HepG2 (cell line): ENCODE measurements at regions not wholly inside any gene's neighbourhood (a gene's known extent, or its start where the extent isn't known, plus 50 kb on each side); places are given as distances from the start of the nearest gene placed in this dataset.

ENCODE experiments used
- ATAC-seq: fragments of 200-7000 bp; cut with Tn5 transposase; 3 replicates; pipeline ENCODE4 v1.9.1; 2020; ENCODE audit warnings: mild to moderate bottlenecking, moderate library complexity
- BruUV-seq: library from RNA; stranded (reverse); fragments of 400-500 nt; replicated peaks from 2 replicates; lab custom pipeline; 2021; lab: Mats Ljungman, UMichigan
- CTCF ChIA-PET: fragments of 300-600 bp; formaldehyde crosslinking; extraction: SDS; loops from one replicate; lab custom pipeline; 2021; ENCODE audit warnings: low total read pairs, inconsistent platforms, low intra/inter-chr PET ratio; lab: Yijun Ruan, JAX
- POLR2A ChIA-PET: fragments of 350-600 bp; sonication (Branson Sonifier 250); formaldehyde crosslinking; loops from one replicate; lab custom pipeline; 2020; ENCODE audit warnings: antibody characterized with exemption, inconsistent platforms; lab: Yijun Ruan, JAX
- DNase-seq: peaks from one replicate; pipeline ENCODE4 v3.0.0-alpha.2; 2015; ENCODE audit warnings: low spot score
- FAIRE-seq: peaks from 3 replicates; lab custom pipeline; 2011; peaks lifted over from hg19 to GRCh38; lab: Jason Lieb, UNC
- H2AFZ ChIP-seq: one replicate; pipeline ENCODE4 v1.6.1; 2011; ENCODE audit warnings: low read length, inconsistent platforms
- H3K27ac ChIP-seq: fragments of 300-600 bp; 3 replicates; pipeline ENCODE4 v1.8.0; 2011; ENCODE audit warnings: mixed run types, mild to moderate bottlenecking, mixed read lengths, low read length, inconsistent platforms; ENCODE audit not compliant: insufficient read depth; ENCODE audit errors: extremely low read length
- H3K27me3 ChIP-seq, 2 experiments: fragments of 200-600 bp in 1 of 2; 2 replicates in 1 of 2; 3 replicates in 1 of 2; pipeline versions ENCODE4 v1.6.0 to v1.8.0; 2011; ENCODE audit warnings: low read length in 2 of 2, mild to moderate bottlenecking in 2 of 2, moderate library complexity in 2 of 2, inconsistent platforms in 1 of 2; ENCODE audit not compliant: insufficient read depth in 2 of 2, control insufficient read depth in 1 of 2
- H3K36me3 ChIP-seq, 2 experiments: fragments of 200-600 bp in 1 of 2; replicated peaks in 1 of 2; 2 replicates in 1 of 2; 3 replicates in 1 of 2; pipeline versions ENCODE4 v1.5.1 to v1.8.0; 2011; ENCODE audit warnings: low read length in 2 of 2, inconsistent platforms in 1 of 2; ENCODE audit not compliant: insufficient read depth in 2 of 2, control insufficient read depth in 1 of 2
- H3K4me1 ChIP-seq: 2 replicates; pipeline ENCODE4 v1.5.1; 2012; ENCODE audit warnings: low read length, inconsistent platforms; ENCODE audit not compliant: insufficient read depth
- H3K4me2 ChIP-seq: 2 replicates; pipeline ENCODE4 v1.6.0; 2011; ENCODE audit warnings: low read depth, low read length, inconsistent platforms
- H3K4me3 ChIP-seq, 3 experiments: fragments of 200-600 bp in 1 of 3; sonication (generic), shearing (Covaris generic) in 1 of 3; replicated peaks in 1 of 3; 2 replicates each; pipeline ENCODE4 v1.5.1; 2011 to 2016; ENCODE audit warnings: low read length in 3 of 3, inconsistent platforms in 2 of 3, low read depth in 2 of 3, mild to moderate bottlenecking in 2 of 3, control low read depth in 1 of 3, mixed read lengths in 1 of 3; ENCODE audit not compliant: insufficient read depth in 1 of 3
- H3K79me2 ChIP-seq: one replicate; pipeline ENCODE4 v1.6.1; 2011; ENCODE audit warnings: low read length, inconsistent platforms; ENCODE audit not compliant: insufficient read depth
- H3K9ac ChIP-seq: 2 replicates; pipeline ENCODE4 v1.6.0; 2011; ENCODE audit warnings: mild to moderate bottlenecking, low read depth, low read length, inconsistent platforms; ENCODE audit not compliant: insufficient read depth
- H3K9me3 ChIP-seq: 2 replicates; pipeline ENCODE4 v1.5.1; 2012; ENCODE audit warnings: mild to moderate bottlenecking, low read length
- H4K20me1 ChIP-seq: 2 replicates; pipeline ENCODE4 v1.6.0; 2011; ENCODE audit warnings: inconsistent platforms, mild to moderate bottlenecking, low read length, moderate library complexity; ENCODE audit not compliant: insufficient read depth
- ZNF468 ChIP-seq: sonication (generic); formaldehyde crosslinking; IDR thresholded peaks from 2 replicates; pipeline ENCODE4 v1.8.0; 2022; ENCODE audit warnings: mild to moderate bottlenecking, moderate library complexity, missing genetic modification reagents
- WGBS: methylation state at CpG from one replicate; pipeline ENCODE4 v1.1.6; 2017; ENCODE audit warnings: low lambda C conversion rate; 5-methylcytosine and 5-hydroxymethylcytosine counted together
- in situ Hi-C: cut with HindIII; loops from 2 replicates; pipeline ENCODE4 v1.10.0; 2017; ENCODE audit warnings: low pct_unique_long_range_greater_than_20kb; ENCODE audit not compliant: extremely low pct_ligation_motif_present
- intact Hi-C: fragments of 100-400 bp; cut with micrococcal nuclease; formaldehyde crosslinking; loops from one replicate; pipeline ENCODE4 v1.10.0; 2022; ENCODE audit not compliant: unreplicated experiment
- TF ChIP-seq, protein P1 (sequence below): sonication (generic); formaldehyde crosslinking; IDR thresholded peaks from 2 replicates; pipeline ENCODE4 v1.4.0; 2020; ENCODE audit warnings: mild to moderate bottlenecking, missing genetic modification reagents, borderline replicate concordance
- TF ChIP-seq, protein P2 (sequence below): sonication (generic); formaldehyde crosslinking; IDR thresholded peaks from 2 replicates; pipeline ENCODE4 v1.8.0; 2022; ENCODE audit warnings: mild to moderate bottlenecking, missing genetic modification reagents; ENCODE audit not compliant: insufficient replicate concordance

DNA sequence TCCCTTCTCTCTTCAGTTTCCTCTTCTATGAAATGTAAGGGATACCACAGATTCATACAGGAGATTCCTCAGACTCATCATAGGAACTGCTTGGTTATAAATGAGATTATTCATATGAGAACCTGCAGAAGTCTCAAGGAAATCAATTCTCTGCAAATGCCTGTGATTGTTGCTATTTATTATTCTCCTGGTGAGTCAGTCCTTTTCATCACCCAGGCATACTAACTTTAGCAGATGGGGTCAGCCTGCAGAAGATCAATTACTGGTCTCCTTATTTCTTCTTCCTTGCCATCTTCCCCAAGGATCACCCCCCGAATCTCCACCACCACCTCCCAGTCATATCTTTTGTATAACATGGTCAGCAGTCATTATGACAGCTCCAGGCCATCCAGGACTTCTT is 53.8 kb upstream of the DCP1A start:
- Histone ChIP-seq H3K4me2 (no peak overlapping the region), H2AFZ (no peak overlapping the region)
- 0% methylated on average over 1 of the region's 1 CpG for WGBS
- TF ChIP-seq ZNF468 (CRISPR knock-in tag) = no peak
- TF ChIP-seq, all 625 proteins: peak for 0
- FAIRE-seq (no peak), DNase-seq (no peak), ATAC-seq (no peak)
- no peaks in the 10 kb centered on the region for H3K9me3 ChIP-seq
- BruUV-seq = no TSS peak
- no peak overlapping the region for H3K4me3 ChIP-seq
- 0 out of 5 replicates have a peak, but pooled peaks cover 0 to 4% of the 10 kb centered on the region in 2 experiments for H3K27me3 ChIP-seq
- ChIA-PET POLR2A (no interaction called here), CTCF (no interaction called here)
- H3K36me3 ChIP-seq = no peaks in the 10 kb centered on the region
- H3K9ac ChIP-seq = no peak overlapping the region
- no peaks in the 10 kb centered on the region for H3K79me2 ChIP-seq
- H3K27ac ChIP-seq = no peak overlapping the region
- intact Hi-C loops (no loop called here), in situ Hi-C loops (no loop called here)
- H3K4me1 ChIP-seq = no peaks in the 10 kb centered on the region
- no peaks in the 10 kb centered on the region for H4K20me1 ChIP-seq

DNA sequence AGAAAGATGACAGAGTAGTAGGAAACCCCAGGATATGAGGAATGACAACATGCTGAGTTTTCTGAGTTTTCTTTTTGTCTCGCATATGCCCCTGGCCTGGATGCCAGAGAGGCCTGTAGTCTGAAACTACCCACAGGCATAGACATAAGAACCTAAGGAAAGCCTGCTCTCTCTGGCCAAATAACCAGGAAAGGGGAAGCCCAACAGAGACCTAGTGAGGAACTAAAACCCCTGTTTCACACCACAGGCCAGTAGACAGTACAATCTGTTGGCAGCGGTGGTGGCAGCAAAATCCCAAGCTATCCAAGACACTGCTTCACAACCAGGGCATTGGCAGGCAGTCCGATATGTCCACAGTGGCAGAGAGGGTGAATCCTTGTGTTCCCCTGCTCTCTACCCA is 55.0 kb upstream of the DCP1A start:
- H3K4me2 ChIP-seq = no peak overlapping the region
- no peak overlapping the region for H2AFZ ChIP-seq
- TF ChIP-seq, protein P1, sequence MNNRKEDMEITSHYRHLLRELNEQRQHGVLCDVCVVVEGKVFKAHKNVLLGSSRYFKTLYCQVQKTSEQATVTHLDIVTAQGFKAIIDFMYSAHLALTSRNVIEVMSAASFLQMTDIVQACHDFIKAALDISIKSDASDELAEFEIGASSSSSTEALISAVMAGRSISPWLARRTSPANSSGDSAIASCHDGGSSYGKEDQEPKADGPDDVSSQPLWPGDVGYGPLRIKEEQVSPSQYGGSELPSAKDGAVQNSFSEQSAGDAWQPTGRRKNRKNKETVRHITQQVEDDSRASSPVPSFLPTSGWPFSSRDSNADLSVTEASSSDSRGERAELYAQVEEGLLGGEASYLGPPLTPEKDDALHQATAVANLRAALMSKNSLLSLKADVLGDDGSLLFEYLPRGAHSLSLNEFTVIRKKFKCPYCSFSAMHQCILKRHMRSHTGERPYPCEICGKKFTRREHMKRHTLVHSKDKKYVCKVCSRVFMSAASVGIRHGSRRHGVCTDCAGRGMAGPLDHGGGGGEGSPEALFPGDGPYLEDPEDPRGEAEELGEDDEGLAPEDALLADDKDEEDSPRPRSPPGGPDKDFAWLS (CRISPR knock-in tag) = no peak
- TF ChIP-seq, protein P2, sequence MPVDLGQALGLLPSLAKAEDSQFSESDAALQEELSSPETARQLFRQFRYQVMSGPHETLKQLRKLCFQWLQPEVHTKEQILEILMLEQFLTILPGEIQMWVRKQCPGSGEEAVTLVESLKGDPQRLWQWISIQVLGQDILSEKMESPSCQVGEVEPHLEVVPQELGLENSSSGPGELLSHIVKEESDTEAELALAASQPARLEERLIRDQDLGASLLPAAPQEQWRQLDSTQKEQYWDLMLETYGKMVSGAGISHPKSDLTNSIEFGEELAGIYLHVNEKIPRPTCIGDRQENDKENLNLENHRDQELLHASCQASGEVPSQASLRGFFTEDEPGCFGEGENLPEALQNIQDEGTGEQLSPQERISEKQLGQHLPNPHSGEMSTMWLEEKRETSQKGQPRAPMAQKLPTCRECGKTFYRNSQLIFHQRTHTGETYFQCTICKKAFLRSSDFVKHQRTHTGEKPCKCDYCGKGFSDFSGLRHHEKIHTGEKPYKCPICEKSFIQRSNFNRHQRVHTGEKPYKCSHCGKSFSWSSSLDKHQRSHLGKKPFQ (CRISPR knock-in tag) = no peak
- ATAC-seq = no peak
- no TSS peak for BruUV-seq
- in situ Hi-C loops = no loop called here
- H3K9ac ChIP-seq = no peak overlapping the region
- H3K4me1 ChIP-seq = no peaks in the 10 kb centered on the region
- 0 out of 5 replicates have a peak, but pooled peaks cover 0 to 4% of the 10 kb centered on the region in 2 experiments for H3K27me3 ChIP-seq
- no peak for FAIRE-seq
- ChIA-PET CTCF (no interaction called here), POLR2A (no interaction called here)
- H3K27ac ChIP-seq = no peak overlapping the region
- no peaks in the 10 kb centered on the region for H3K79me2 ChIP-seq
- no peak overlapping the region for H3K4me3 ChIP-seq
- DNase-seq = no peak
- H4K20me1 ChIP-seq = no peaks in the 10 kb centered on the region
- intact Hi-C loops = no loop called here
- no peaks in the 10 kb centered on the region for H3K36me3 ChIP-seq
- no peaks in the 10 kb centered on the region for H3K9me3 ChIP-seq
- WGBS = 45% methylated on average over 1 of the region's 3 CpGs
